Epidermal melanocyte (primary cell): ENCODE measurements at regions not wholly inside any gene's neighbourhood (a gene's known extent, or its start where the extent isn't known, plus 50 kb on each side); places are given as distances from the start of the nearest gene placed in this dataset.

Experiments
- DNase-seq: peaks from one replicate; pipeline ENCODE4 v3.0.0; 2011; ENCODE audit warnings: low spot score; ENCODE audit not compliant: insufficient read length

- no peak for DNase-seq
These were observed 538.2 kb upstream of the SEMA3D start for GRCh38 chr7:85725026-85725425.

GRCh38 chr7:85719981-85720953, 533.4 kb upstream of the SEMA3D start:
- DNase-seq: no peak

DNA sequence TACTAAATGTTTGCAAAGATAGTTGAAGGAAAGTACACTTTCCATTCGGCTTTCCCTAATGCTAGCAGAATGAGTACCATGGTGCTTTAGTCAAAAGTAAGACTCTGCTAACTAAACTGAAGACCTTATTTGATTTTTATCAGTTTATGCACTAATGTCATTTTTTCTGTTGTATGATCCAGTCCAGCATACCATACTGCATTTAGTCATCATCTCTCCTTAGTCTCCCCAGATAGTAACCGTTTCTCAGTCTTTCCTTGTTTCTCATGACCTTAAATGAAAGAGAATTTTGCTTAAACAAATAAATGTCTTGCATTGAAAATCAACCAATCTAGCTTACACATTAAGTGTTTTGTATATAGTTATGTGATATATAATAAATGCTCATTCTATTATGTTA, 529.5 kb upstream of the SEMA3D start:
- no peak for DNase-seq

GRCh38 chr7:85714951-85715350, 528.1 kb upstream of the SEMA3D start:
- DNase-seq: no peak

GRCh38 chr7:85714043-85714578, 527.3 kb upstream of the SEMA3D start:
- no peak for DNase-seq

- no peak for DNase-seq
These were observed 526.3 kb upstream of the SEMA3D start for GRCh38 chr7:85713171-85713570.

- no peak for DNase-seq
These were observed 525.0 kb upstream of the SEMA3D start for GRCh38 chr7:85711894-85712293.

DNA sequence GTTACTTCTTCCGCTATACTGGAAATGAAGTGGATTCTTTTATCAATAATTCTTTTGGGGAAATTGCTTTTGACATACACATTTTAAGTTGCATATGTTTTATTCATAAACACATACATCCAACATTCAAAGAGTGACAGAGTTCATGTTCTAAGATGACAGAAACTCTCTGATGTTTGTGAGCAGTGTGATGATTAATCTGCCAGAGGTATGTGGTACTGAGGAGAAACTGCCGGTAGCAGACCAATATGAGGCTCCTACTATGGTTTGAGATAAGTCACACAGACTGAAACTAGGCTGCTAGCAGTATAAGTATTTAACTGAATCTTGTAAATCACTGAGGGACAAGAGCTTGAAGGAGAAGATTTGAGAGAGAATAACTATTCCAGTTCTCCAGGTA, 524.1 kb upstream of the SEMA3D start:
- DNase-seq: no peak

- DNase-seq: no peak
These were observed 521.4 kb upstream of the SEMA3D start for GRCh38 chr7:85708221-85708620.

- DNase-seq: no peak
These were observed 518.2 kb upstream of the SEMA3D start for GRCh38 chr7:85705076-85705475.

DNA sequence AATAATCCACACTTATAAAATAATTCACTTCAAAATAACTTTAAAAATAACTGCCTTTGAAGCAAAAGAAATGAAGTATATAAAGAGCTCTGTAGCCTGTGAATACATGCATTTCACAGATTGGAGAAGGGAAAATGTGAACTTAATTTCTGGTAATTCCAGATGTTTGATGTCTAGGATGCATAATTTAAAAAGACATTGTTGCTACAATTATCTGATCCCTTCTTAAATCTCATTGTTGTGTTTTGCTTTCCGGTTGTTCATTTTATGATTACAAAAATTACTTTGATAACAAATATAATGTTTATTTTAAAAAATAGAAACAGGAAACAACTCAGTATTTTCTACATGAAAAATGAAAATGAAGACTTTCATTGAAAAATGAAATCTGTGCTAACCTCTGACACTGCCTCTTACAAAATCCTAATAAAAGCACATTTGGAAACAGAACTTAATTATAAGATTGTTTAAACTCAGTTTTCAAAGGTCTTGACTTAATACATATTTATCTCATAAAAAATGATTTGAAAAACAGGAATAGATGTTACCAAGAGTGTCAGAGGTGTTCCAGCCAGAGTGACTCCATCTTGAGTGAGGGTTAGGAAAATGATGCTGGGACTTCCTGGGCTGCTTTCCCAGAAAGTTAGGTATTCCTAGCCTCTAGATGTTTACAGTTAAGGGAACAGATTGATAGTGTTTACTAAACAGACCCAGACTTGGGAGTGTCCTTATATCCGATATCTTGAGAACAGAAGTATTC, 516.6 kb upstream of the SEMA3D start:
- no peak for DNase-seq

DNA sequence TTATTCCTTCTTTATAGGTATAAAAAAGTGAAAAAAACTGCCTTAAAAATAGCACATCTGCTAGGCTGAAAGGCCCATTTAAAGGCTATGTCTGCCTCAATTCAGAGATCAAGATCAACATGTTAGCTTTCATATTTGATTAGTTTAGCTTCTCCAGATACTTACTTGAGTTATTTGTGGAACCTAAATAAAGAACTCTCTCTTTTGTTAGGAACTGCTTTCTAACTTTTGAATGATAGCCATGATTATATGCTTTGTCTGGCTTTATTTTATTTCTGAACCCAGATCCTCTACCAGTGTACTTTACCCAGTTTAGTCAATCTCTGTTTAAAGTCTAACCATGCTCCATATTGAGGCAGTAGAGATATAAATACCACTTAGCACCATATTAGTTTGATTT, 515.5 kb upstream of the SEMA3D start:
- no peak for DNase-seq

DNA sequence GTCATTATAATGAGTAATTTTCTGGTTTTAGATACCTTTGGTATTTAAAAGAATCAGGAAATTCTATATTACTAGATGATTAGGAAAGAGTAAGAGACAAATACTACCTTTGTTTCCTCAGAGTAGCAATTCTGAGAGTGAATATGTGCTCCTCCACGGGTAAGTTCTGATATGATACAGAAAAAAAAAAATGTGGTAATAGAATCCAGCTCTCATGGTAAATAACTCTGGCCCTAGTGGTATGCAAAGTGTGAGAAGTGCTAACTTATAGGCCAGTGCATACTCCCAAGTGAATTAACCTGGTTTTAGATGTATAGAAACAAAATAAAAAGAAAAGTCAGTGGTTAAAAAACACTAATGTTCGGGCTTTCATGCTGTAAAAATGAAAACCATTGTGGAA, 512.6 kb upstream of the SEMA3D start:
- no peak for DNase-seq

DNA sequence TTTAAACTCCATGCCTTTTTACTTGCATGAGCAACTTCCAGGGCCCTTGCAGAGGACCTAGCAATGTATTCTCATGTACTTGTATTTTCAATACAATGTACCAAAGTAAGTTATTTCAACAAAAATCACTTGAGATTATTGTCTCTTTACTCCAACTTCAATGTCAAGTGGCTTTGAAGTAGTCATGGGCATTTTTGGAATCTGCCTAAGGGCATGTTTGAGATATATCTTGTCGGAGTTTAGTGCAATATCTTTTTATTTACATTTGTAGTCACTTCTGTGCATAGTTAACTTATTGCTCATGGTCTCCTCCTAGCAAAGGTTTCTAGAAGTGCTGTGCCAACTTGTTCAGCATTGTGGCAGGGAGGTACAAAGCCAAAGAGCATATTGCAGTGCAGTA, 508.7 kb upstream of the SEMA3D start:
- no peak for DNase-seq

- DNase-seq: no peak
These were observed 508.2 kb upstream of the SEMA3D start for GRCh38 chr7:85695041-85695440.

DNA sequence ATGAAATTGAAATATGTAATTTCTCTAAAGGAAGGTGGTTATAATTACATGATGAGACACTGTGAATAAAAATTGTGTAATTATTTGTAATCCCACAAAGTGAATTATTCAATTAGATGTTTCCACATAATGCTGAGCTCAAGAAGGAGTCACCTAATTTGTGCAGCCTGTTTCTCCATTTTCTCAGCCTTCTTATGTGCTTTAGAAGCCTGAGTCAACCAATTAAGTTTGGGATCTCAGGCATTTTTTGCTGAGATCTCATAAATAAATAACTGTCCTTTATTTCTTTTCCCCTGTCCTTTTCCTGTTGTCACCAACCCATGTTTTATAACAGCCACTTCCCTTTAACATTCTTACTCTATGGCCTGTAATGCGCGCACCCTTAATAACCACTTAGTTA, 506.5 kb upstream of the SEMA3D start:
- DNase-seq: no peak

- no peak for DNase-seq
These were observed 501.9 kb upstream of the SEMA3D start for GRCh38 chr7:85688712-85689111.

DNA sequence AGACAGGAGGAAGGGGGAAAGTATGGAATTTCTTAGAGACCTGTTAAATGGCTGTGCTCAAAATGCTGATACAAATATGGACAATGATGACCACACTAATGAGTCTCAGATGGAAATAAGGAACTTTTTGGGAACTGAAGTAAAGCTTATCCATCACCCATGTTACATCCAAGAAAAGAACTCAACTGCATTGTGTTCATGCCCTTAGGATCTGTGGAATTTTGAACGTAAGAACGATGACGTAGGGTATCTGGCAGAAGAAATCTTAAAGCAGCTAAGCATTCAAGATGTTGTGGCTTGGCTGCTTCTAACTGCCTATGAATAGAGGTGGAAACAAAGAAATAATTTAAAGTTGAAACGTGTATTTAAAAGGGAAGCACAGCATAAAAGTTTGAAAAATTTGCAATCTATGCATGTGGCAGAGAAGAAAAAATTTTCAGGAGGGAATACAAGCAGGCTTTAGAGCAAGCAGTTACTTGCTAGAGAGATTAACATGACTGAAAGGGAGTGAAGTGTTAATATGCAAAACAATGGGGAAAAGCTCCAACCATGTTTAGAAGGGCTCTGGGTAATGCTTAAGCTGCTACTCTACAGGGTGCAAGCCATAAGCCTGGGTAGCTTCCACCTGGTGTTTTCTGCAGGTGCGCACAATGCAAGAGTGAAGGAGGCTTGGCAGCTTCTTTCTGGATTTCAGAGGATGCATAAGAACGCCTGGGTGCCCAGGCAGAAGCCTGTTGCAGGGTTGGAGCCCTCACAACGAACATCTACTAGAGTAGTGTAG, 499.7 kb upstream of the SEMA3D start:
- DNase-seq: no peak

DNA sequence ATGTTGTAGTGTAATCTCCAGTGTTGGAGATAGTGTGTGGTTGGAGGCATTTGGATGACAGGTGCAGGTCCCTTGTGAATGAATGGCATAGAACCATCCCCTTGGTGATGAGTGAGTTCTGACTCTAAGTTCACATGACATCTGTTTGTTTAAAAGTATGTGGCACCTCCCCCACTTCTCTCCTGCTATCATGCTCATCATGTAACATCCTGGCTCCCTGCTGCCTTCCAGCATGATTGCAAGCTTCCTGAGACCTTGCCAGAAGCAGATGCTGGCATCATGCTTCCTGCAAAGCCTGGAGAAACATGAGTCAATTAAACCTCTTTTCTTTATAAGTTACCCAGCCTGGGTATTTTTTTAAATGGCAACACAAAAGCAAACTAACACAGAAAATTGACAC, 499.0 kb upstream of the SEMA3D start:
- no peak for DNase-seq

- DNase-seq: no peak
These were observed 496.2 kb upstream of the SEMA3D start for GRCh38 chr7:85682833-85683620.

GRCh38 chr7:85681241-85681640, 494.4 kb upstream of the SEMA3D start:
- DNase-seq: no peak
